ENCODE measurements at regions not wholly inside any gene's neighbourhood (a gene's known extent, or its start where the extent isn't known, plus 50 kb on each side); places are given as distances from the start of the nearest gene placed in this dataset.

DNA sequence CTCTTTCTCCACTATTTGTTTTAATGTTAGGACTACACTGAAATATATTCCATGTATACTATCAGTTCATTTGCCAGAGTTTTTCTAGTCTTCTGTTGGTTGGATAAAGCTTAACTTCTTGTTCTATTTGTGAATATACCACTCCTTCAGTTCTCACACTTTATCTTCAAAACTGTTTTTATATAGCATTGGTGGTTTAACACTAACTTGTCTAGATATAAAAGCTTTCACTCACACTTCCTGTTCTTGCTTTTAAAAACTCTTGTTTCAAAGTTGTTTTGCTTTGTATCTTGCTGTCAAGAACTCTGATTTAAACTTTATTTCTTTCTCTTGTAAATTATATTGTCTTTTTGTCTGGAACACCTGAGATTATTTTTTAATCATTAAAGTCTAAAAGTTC, 226.8 kb upstream of the TENT5A start:
- Histone ChIP-seq H3K4me3 (no peak overlapping the region), H3K9me3 (ENCODE audit: low read depth) (no peaks in the 10 kb centered on the region), H3K36me3 (no peaks in the 10 kb centered on the region), H3K27me3 (no peaks in the 10 kb centered on the region), H3K27ac (no peak overlapping the region), H3K4me1 (ENCODE audit: low read depth) (no peaks in the 10 kb centered on the region)
- DNase-seq (ENCODE audit: low read depth in 1 of 2, low spot score in 1 of 2): no peak
- TF ChIP-seq, protein P1, sequence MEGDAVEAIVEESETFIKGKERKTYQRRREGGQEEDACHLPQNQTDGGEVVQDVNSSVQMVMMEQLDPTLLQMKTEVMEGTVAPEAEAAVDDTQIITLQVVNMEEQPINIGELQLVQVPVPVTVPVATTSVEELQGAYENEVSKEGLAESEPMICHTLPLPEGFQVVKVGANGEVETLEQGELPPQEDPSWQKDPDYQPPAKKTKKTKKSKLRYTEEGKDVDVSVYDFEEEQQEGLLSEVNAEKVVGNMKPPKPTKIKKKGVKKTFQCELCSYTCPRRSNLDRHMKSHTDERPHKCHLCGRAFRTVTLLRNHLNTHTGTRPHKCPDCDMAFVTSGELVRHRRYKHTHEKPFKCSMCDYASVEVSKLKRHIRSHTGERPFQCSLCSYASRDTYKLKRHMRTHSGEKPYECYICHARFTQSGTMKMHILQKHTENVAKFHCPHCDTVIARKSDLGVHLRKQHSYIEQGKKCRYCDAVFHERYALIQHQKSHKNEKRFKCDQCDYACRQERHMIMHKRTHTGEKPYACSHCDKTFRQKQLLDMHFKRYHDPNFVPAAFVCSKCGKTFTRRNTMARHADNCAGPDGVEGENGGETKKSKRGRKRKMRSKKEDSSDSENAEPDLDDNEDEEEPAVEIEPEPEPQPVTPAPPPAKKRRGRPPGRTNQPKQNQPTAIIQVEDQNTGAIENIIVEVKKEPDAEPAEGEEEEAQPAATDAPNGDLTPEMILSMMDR (IDR thresholded peaks at IDR 0.05; ENCODE audit: low read depth, low read length): no peak

DNA sequence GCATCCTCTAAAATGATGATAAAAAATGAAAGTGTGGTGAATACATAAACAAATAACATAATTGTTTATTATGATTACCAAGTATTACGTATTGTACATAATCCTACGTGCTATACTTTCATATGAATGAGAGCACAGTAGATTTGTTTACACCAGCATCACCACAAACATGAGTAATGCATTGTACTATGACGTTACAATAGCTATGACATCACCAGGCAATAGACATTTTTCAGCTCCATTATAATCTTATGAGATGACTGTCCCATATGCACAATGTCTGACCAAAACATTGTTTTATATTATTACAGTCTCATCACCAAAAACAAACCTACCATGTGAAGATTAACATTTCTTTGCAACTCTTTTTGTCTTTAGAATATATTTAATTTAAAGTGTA, 225.7 kb upstream of the TENT5A start:
- no peaks in the 10 kb centered on the region for H3K9me3 ChIP-seq (ENCODE audit: low read depth)
- H3K27ac ChIP-seq: no peak overlapping the region
- TF ChIP-seq, protein P1 (IDR thresholded peaks at IDR 0.05; ENCODE audit: low read depth, low read length): no peak
- no peaks in the 10 kb centered on the region for H3K4me1 ChIP-seq (ENCODE audit: low read depth)
- DNase-seq (ENCODE audit: low read depth in 1 of 2, low spot score in 1 of 2): no peak
- no peaks in the 10 kb centered on the region for H3K36me3 ChIP-seq
- H3K4me3 ChIP-seq: no peak overlapping the region
- H3K27me3 ChIP-seq: no peaks in the 10 kb centered on the region

DNA sequence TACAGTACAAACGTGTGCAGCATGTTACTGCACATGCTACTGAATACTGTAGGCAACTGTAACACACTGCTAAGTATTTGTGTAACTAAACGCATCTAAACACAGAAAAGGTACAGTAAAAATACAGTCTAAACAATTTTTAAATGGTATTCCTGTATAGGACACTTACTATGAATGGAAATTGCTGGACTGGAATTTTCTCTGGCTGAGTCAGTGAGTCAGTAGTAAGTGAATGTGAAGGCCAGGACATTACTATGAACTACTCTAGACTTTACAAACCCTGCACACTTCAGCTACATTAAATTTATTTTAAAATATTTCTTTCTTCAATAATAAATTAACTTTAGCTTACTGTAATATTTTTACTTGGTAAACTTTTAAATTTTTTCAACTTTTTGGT, 225.0 kb upstream of the TENT5A start:
- TF ChIP-seq, protein P1 (IDR thresholded peaks at IDR 0.05; ENCODE audit: low read depth, low read length): no peak

DNA sequence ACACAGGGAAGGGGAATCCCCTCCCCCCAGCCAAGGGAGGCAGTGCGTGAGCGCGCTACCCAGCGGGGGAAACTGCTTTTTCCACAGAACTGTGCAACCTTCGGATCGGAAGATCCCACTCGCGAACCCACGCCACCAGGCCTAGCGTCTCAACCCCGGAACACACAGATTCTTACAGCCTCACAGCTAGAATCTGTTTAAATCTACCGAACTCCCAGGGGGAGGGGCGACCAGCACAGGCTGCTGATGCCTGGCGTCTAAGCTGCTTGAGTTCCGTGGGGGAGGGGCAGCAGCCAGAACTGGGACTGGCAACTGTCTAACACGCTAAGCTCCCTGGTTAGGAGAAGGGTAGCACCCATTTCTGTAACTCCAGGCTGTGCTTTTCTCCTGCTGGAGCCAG, 217.3 kb upstream of the TENT5A start:
- TF ChIP-seq, protein P1 (IDR thresholded peaks at IDR 0.05; ENCODE audit: low read depth, low read length): no peak
- Histone ChIP-seq H3K4me1 (ENCODE audit: low read depth) (no peaks in the 10 kb centered on the region), H3K27ac (no peak overlapping the region), H3K4me3 (no peak overlapping the region), H3K27me3 (no peaks in the 10 kb centered on the region), H3K9me3 (ENCODE audit: low read depth) (no peaks in the 10 kb centered on the region), H3K36me3 (no peaks in the 10 kb centered on the region)
- no peak for DNase-seq (ENCODE audit: low read depth in 1 of 2, low spot score in 1 of 2)

More for the DNA sequence above, 225.0 kb upstream of the TENT5A start:
- no peak overlapping the region for H3K4me3 ChIP-seq
- no peak for DNase-seq (ENCODE audit: low read depth in 1 of 2, low spot score in 1 of 2)
- no peaks in the 10 kb centered on the region for H3K4me1 ChIP-seq (ENCODE audit: low read depth)
- no peak overlapping the region for H3K27ac ChIP-seq
- no peaks in the 10 kb centered on the region for H3K9me3 ChIP-seq (ENCODE audit: low read depth)
- no peaks in the 10 kb centered on the region for H3K27me3 ChIP-seq
- no peaks in the 10 kb centered on the region for H3K36me3 ChIP-seq

DNA sequence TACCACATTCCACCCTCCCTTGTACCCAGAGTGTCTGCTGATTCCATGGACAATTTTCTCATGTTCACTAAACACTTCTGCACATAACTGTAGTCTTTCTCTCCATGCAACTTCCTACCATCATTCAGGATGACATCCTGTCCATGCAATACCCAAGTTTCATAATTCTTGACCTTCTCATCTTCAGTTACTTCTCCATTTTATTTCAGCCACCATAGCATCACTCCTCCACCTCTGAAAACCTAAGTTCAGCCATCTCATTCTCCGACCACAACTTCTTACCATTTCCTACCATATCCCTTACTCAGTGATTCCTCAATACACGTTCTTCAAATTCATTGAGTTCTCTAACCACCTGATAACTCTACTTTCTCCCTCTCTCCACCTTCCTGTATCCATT, 216.5 kb upstream of the TENT5A start:
- DNase-seq (ENCODE audit: low read depth in 1 of 2, low spot score in 1 of 2): no peak
- TF ChIP-seq, protein P1 (IDR thresholded peaks at IDR 0.05; ENCODE audit: low read depth, low read length): no peak
- Histone ChIP-seq H3K9me3 (ENCODE audit: low read depth) (no peaks in the 10 kb centered on the region), H3K4me3 (no peak overlapping the region), H3K27ac (no peak overlapping the region), H3K27me3 (no peaks in the 10 kb centered on the region), H3K4me1 (ENCODE audit: low read depth) (no peaks in the 10 kb centered on the region), H3K36me3 (no peaks in the 10 kb centered on the region)

DNA sequence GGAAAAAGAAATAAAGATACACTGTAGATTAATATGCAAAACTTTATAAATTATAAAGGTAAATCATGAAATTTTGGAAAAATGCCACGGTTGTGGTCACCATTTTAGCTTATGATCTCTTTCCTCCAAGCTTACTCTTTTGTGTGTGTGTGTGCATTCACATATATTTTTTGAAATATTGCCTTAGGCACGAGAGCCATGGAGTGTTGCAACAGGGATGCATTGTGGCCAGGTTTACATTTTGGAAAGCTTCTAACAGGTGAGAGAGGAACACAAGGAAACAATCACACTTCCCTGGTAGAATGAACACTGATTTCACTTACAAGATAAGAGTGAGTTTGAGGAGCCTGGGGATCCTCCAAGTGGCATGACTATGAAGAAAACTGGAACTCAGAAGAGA, 214.5 kb upstream of the TENT5A start:
- H3K4me3 ChIP-seq: no peak overlapping the region
- no peaks in the 10 kb centered on the region for H3K4me1 ChIP-seq (ENCODE audit: low read depth)
- no peak for DNase-seq (ENCODE audit: low read depth in 1 of 2, low spot score in 1 of 2)
- H3K27ac ChIP-seq: no peak overlapping the region
- no peaks in the 10 kb centered on the region for H3K36me3 ChIP-seq
- TF ChIP-seq, protein P1 (IDR thresholded peaks at IDR 0.05; ENCODE audit: low read depth, low read length): no peak
- H3K27me3 ChIP-seq: no peaks in the 10 kb centered on the region
- no peaks in the 10 kb centered on the region for H3K9me3 ChIP-seq (ENCODE audit: low read depth)
